HL-60 (cell line): ENCODE measurements at regions not wholly inside any gene's neighbourhood (a gene's known extent, or its start where the extent isn't known, plus 50 kb on each side); places are given as distances from the start of the nearest gene placed in this dataset.

Source experiments
- CTCF ChIP-seq: IDR thresholded peaks from one replicate; pipeline ENCODE4 v1.5.1; 2011; ENCODE audit warnings: low read length, control low read depth, inconsistent platforms; ENCODE audit not compliant: insufficient read depth
- GABPA ChIP-seq: IDR thresholded peaks from 2 replicates; pipeline ENCODE4 v1.6.1; 2012; ENCODE audit warnings: low read depth
- POLR2AphosphoS5 ChIP-seq: IDR thresholded peaks from 2 replicates; pipeline ENCODE4 v1.6.1; 2012; ENCODE audit warnings: low read depth
- REST ChIP-seq: IDR thresholded peaks from 2 replicates; pipeline ENCODE4 v1.6.1; 2012; ENCODE audit warnings: low read depth; ENCODE audit not compliant: insufficient replicate concordance

DNA sequence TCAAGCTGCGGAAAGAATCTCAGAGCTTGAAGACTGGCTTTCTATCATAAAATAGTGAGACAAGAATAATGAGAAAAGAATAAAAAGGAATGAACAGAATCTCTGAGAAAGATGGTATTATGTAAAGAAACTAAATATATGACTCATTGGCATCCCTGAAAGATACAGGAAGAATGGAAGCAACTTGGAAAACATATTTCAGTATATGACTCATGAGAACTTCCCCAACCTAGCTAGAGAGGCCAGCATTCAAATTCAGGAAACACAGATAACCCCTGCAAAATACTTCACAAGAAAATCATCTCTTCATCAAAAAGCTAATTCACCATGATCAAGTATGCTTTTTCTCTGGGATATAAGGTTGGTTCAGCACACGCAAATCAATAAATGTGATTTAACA lies 2318.0 kb downstream of the PCDH9 start:
- TF ChIP-seq CTCF: no peak
- no peak for TF ChIP-seq REST
- no peak for TF ChIP-seq POLR2AphosphoS5
- TF ChIP-seq GABPA: no peak
